ENCODE measurements at regions not wholly inside any gene's neighbourhood (a gene's known extent, or its start where the extent isn't known, plus 50 kb on each side); places are given as distances from the start of the nearest gene placed in this dataset.

- TF ChIP-seq, protein P1, sequence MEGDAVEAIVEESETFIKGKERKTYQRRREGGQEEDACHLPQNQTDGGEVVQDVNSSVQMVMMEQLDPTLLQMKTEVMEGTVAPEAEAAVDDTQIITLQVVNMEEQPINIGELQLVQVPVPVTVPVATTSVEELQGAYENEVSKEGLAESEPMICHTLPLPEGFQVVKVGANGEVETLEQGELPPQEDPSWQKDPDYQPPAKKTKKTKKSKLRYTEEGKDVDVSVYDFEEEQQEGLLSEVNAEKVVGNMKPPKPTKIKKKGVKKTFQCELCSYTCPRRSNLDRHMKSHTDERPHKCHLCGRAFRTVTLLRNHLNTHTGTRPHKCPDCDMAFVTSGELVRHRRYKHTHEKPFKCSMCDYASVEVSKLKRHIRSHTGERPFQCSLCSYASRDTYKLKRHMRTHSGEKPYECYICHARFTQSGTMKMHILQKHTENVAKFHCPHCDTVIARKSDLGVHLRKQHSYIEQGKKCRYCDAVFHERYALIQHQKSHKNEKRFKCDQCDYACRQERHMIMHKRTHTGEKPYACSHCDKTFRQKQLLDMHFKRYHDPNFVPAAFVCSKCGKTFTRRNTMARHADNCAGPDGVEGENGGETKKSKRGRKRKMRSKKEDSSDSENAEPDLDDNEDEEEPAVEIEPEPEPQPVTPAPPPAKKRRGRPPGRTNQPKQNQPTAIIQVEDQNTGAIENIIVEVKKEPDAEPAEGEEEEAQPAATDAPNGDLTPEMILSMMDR (tag by site-specific recombination; IDR thresholded peaks at IDR 0.05), result no peak
- TF ChIP-seq ZNF23 (tag by site-specific recombination; IDR thresholded peaks at IDR 0.05; ENCODE audit: borderline replicate concordance), result no peak
Observed at GRCh38 chr2:103788951-103789350, 1027.1 kb downstream of the TMEM182 start.
